ENCODE measurements at regions not wholly inside any gene's neighbourhood (a gene's known extent, or its start where the extent isn't known, plus 50 kb on each side); places are given as distances from the start of the nearest gene placed in this dataset.

GRCh38 chr5:17094830-17095229 lies 122.6 kb upstream of the BASP1 start:
- POLR2A ChIA-PET, result no interaction called here
- Histone ChIP-seq H3K27me3 (ENCODE audit: control insufficient read depth in 2 of 2, insufficient read depth in 2 of 2, low read length in 2 of 2) (peaks cover 5 to 7% of the 10 kb centered on the region in 2 experiments; a peak in 3 of 5 replicates), H3K4me1 (replicated peaks in 1 of 2; ENCODE audit: control insufficient read depth in 2 of 2, insufficient read depth in 2 of 2, low read length in 2 of 2) (no peaks in the 10 kb centered on the region), H3K27ac (ENCODE audit: extremely low read depth, low read depth, low read length) (no peak overlapping the region), H3K4me3 (no peak overlapping the region), H3K9ac (ENCODE audit: insufficient read depth in 1 of 2, low read depth in 2 of 2, low read length in 2 of 2) (no peak overlapping the region), H3K79me2 (ENCODE audit: control insufficient read depth, insufficient read depth, low read length) (no peaks in the 10 kb centered on the region), H3K4me2 (ENCODE audit: insufficient read depth, low read length) (no peak overlapping the region), H3K36me3 (ENCODE audit: control insufficient read depth, insufficient read depth, low read length) (no peaks in the 10 kb centered on the region), H3K9me3 (replicated peaks; ENCODE audit: control insufficient read depth, insufficient read depth, low read depth, low read length) (no peaks in the 10 kb centered on the region), H4K20me1 (replicated peaks; ENCODE audit: control insufficient read depth, insufficient read depth, low read length) (no peaks in the 10 kb centered on the region; the same call in 1 of the 2 replicates), H2AFZ (ENCODE audit: low read depth, low read length) (no peak overlapping the region), H3K9me1 (ENCODE audit: control insufficient read depth, insufficient read depth, low read length) (no peaks in the 10 kb centered on the region)
- no TSS peak for BruUV-seq (replicated peaks)
- WGBS (ENCODE audit: insufficient coverage, low coverage, missing lambda C conversion rate), result 0% methylated on average over 7 of the region's 7 CpGs
- intact Hi-C loops (cut with micrococcal nuclease) (no loop called here), in situ Hi-C loops (cut with MboI) (no loop called here)
- no peak for TF ChIP-seq SIN3A (IDR thresholded peaks at IDR 0.05; ENCODE audit: borderline replicate concordance in 2 of 2, control insufficient read depth in 1 of 2, low read depth in 2 of 2, low read length in 2 of 2)
- ATAC-seq, result no peak
- no peak for DNase-seq (ENCODE audit: extremely low read depth in 1 of 4, low spot score in 3 of 4)
- CTCF ChIA-PET (ENCODE audit: low intra/inter-chr PET ratio), result no interaction called here
- FAIRE-seq, result no peak

- no peak overlapping the region for H3K4me2 ChIP-seq (ENCODE audit: insufficient read depth, low read length)
- H3K27ac ChIP-seq (ENCODE audit: extremely low read depth, low read depth, low read length), result no peak overlapping the region
- H4K20me1 ChIP-seq (replicated peaks; ENCODE audit: control insufficient read depth, insufficient read depth, low read length), result no peaks in the 10 kb centered on the region; the same call in 1 of the 2 replicates
- no peak overlapping the region for H3K4me3 ChIP-seq
- H3K27me3 ChIP-seq (ENCODE audit: control insufficient read depth in 2 of 2, insufficient read depth in 2 of 2, low read length in 2 of 2), result peaks cover 5 to 7% of the 10 kb centered on the region in 2 experiments; a peak in 3 of 5 replicates
- H3K4me1 ChIP-seq (replicated peaks in 1 of 2; ENCODE audit: control insufficient read depth in 2 of 2, insufficient read depth in 2 of 2, low read length in 2 of 2), result no peaks in the 10 kb centered on the region
- DNase-seq (ENCODE audit: extremely low read depth in 1 of 4, low spot score in 3 of 4), result no peak
- no peak overlapping the region for H2AFZ ChIP-seq (ENCODE audit: low read depth, low read length)
- intact Hi-C loops (cut with micrococcal nuclease) (no loop called here), in situ Hi-C loops (cut with MboI) (no loop called here)
- no peaks in the 10 kb centered on the region for H3K36me3 ChIP-seq (ENCODE audit: control insufficient read depth, insufficient read depth, low read length)
- ChIA-PET CTCF (ENCODE audit: low intra/inter-chr PET ratio) (no interaction called here), POLR2A (no interaction called here)
- H3K9ac ChIP-seq (ENCODE audit: insufficient read depth in 1 of 2, low read depth in 2 of 2, low read length in 2 of 2), result no peak overlapping the region
- H3K79me2 ChIP-seq (ENCODE audit: control insufficient read depth, insufficient read depth, low read length), result no peaks in the 10 kb centered on the region
- BruUV-seq (replicated peaks), result no TSS peak
- no peaks in the 10 kb centered on the region for H3K9me1 ChIP-seq (ENCODE audit: control insufficient read depth, insufficient read depth, low read length)
- no peak for FAIRE-seq
- 0% methylated on average over 15 of the region's 15 CpGs for WGBS (ENCODE audit: insufficient coverage, low coverage, missing lambda C conversion rate)
- no peak for ATAC-seq
- no peaks in the 10 kb centered on the region for H3K9me3 ChIP-seq (replicated peaks; ENCODE audit: control insufficient read depth, insufficient read depth, low read depth, low read length)
- TF ChIP-seq ZNF449 (CRISPR knock-in tag; IDR thresholded peaks at IDR 0.05) (no peak), ELK1 (CRISPR knock-in tag; IDR thresholded peaks at IDR 0.05) (no peak), NEUROD1 (IDR thresholded peaks at IDR 0.05; ENCODE audit: borderline replicate concordance, low read depth, low read length, partially characterized antibody) (no peak), PML (IDR thresholded peaks at IDR 0.05; ENCODE audit: low read length) (no peak), MCM3 (IDR thresholded peaks at IDR 0.05) (no peak), TFAM (CRISPR knock-in tag; conservative IDR thresholded peaks at IDR 0.05) (no peak), ZNF518B (CRISPR knock-in tag; IDR thresholded peaks at IDR 0.05) (no peak)
Observed at GRCh38 chr5:17096952-17097695, 120.3 kb upstream of the BASP1 start.
